Activated CD4-positive, CD25-positive, alpha-beta regulatory T cell treated with anti-CD3 and anti-CD28 coated beads, Interleukin-2, amount 50 U/mL, for 16 hours (primary cell): ENCODE measurements at regions not wholly inside any gene's neighbourhood (a gene's known extent, or its start where the extent isn't known, plus 50 kb on each side); places are given as distances from the start of the nearest gene placed in this dataset.
"Not testable (repeated sequence)": the region's sequence is repeated elsewhere in the genome, so short reads cannot be mapped to it uniquely, and the experiment has no call there.

Experiments
- DNase-seq: peaks from one replicate; pipeline ENCODE4 v3.0.0-alpha.2; 2020; ENCODE audit warnings: low read depth, low spot score

DNA sequence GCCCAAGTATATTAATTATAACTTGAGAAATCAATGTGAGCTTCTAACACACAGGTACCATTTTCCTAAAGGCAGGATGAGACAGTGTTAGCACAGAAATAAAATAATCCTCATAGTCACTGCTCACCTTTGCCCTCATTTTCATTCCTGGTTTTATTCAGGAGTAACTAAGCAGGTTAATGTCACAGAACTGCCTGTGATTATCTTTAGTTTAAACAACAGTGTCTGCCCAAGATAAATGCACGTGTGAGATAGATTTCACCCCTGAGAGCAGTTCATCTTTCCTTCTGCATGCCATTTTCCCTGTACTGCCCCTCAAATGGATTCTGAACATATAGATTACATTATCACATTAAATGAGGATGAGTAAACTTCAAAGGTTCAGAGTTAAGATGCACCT, 250.7 kb downstream of the RMST start:
- no peak for DNase-seq

DNA sequence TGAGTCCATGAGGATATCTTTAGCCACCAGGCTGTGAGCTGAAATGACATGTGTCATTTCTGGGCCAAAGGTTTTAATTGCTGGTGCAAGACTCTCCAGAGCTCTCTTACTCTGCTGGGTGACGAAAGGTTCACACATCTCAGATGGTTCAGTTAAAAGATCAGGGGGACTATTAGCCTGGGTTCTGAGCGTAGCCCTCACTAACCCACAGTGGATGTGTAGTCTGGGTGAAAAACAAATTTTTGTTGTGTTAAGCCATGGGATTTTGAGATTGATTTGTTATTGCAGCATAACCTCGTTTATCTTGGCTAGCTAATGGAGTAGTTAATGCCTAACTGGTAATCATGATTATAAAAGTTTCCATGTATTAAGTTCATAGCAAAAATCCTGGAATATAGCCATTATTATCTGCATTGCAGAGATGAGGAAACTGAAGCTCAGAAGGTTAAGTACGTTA, 251.5 kb downstream of the RMST start:
- DNase-seq = no peak

DNA sequence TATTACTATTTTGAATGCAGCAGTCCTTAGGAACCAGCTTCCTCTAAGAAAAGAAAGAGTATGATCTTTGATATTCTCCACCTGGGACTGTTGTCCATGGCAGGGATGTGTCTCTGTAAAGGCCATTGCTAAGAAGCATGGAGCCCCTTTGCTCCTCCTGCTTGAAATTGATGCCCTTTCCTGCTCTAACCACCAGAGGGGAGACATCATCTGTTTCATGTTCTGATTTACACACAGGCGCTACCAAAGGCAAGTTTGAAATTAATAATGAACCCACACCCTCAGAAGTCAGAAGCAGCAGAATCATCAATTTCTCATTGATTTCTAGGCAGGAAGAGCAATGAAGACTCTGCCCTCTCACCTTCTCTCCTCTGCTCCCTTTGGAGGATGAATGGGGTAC, 253.8 kb downstream of the RMST start:
- no peak for DNase-seq

DNA sequence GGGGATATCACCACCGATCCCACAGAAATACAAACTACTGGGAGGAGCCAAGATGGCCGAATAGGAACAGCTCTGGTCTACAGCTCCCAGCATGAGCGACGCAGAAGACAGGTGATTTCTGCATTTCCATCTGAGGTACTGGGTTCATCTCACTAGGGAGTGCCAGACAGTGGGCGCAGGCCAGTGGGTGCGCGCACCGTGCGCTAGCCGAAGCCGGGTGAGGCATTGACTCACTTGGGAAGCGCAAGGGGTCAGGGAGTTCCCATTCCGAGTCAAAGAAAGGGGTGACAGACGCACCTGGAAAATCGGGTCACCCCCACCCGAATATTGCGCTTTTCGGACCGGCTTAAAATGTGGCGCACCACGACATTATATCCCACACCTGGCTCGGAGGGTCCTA, 261.2 kb downstream of the RMST start:
- DNase-seq = not testable (repeated sequence)

DNA sequence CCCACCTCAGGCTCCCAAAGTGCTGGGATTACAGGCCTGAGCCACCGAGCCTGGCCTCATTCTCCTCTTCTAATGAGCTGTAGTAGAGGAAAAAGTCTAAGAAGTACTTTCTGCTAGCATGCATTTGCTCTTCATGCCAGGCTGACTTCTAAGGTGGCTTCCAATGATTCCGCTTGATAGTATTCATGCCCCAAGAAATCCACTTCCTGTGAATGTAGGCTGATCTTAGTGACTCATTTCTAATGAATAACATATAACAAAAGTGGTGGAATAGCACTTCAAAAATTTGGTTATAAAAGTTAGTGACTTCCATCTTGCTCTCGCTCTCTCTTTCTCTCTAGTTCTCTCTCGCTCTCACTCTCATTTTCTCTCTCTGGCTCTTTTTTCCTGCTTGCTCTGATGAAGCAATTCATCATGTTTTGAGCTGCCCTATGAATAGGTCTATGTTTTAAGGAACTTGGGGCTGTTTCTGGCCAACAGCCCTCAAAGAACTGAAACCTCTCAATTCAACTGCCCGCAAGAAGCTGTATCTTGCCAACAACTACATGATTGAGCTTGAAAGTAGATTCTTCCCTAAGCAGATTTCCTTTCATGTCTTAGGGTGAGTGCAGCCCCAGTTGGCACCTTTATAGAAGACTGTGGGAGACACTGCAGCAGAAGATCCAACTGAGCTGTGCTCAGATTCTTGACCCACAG, 282.9 kb downstream of the RMST start:
- DNase-seq = no peak

DNA sequence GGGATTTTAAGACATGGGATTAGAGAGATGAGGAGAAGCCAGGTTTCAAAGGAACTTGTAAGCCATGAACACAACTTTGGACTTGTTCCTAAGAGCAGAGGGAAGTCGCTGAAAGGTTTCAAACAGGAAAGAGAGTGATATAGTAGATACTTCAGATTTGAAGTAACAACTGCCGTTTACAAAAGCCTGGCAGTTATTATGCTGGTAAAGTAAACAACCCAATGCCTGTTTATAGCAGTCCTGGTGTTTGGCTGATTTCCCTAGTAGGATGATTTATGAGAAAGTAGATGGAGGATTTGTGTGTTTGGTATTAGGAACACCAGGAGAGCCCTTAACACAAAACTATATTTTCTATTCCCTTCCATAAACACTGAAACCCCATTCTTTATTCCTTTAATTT, 285.7 kb downstream of the RMST start:
- no peak for DNase-seq

DNA sequence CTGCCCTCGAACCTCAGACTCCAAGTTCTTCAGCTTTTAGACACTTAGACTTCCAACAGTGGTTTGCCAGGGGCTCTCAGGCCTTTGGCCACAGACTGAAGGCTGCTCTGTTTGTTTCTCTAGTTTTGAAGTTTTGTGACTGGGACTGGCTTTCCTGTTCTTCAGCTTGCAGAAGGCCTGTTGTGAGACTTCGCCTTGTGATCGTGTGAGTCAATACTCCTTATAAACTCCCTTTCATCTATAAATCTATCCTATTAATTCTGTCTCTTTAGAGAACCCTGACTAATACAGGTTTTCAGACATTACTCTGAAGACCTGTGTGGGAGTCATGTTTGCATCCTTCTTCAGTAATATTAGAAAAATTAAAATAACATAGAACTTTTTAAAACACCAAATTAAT, 289.1 kb downstream of the RMST start:
- no peak for DNase-seq

DNA sequence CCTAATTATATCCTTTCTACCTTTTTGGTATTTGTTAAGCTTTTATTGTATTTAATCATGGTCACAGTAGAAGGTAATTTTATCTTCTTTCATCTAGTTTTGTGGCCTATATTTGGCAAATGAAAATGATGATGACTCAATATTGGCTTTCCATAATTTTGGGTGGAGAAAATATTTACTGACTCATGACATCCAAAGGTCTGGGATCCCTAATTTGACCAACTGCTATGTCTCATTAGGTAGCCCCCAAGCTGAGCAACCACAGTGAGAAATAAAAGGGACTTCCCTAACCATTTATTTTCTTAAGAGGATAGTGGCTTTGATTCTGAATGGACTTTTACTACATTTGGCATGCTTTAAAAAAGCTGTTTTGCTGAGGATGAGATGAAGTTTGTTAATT, 289.5 kb downstream of the RMST start:
- DNase-seq = no peak

DNA sequence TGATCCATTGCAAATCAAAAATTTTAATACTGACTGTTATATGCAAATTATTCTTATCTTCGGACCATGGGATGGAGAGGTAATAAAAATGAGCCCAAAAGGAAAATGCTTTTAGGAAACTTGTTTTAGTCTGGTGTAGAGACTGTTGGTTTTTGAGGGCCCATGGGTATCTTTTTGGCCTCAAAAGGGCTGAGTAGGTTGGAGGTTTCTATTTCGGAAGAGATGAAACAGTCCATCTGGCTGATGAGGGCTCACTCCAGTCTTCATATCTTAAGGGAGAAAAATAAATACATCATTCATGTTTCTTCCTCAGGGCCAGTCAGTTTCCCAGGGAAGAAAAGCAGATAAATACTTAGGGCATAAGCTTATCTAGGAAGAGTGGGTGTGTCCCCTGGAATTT, 290.7 kb downstream of the RMST start:
- DNase-seq = no peak

DNA sequence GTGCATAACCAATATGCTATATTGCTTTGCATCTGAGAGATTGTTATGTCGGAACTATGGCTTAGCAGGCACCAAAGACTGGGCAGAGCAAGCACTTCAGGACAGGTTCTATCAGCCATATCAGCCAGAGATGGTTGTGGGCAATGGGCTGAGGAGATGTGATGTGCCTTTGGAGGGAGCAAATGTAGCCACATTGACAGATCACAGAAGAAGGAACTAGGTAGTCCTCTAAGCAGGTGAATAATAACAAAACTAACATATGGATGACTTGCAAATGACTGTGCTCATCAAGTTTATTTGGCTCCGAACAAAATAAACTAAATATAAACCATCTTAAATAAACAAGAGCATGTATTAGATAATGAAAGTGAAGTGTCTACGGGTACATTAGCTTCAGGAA, 291.7 kb downstream of the RMST start:
- DNase-seq = no peak

DNA sequence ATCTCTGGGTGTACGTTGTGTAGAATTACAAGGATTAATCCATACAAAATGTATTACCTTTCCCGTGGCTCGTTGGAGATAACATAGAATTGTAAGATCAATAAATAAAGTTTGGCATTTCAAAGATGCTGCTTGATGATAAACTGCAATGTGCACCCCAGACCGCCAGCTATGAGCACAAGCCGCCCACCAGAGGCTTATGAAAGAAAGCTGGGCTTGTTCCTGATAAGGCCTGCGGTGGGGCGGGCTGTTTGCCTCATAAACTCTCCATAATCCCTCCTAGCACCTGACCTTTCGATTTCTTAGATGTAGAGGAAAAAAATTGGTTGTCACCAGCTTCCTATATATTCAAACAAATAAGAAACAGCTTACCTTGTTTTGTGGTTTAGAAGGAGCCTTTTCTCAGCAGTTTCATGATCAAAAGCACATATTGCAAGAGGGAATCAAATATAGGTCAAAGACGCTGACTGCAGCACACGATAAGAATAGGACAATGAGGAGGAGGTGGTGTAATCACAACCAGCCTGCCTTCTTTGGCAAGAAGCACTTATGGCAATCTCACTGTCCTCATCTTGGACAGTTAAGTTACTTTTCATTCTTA, 293.6 kb downstream of the RMST start:
- DNase-seq = no peak

DNA sequence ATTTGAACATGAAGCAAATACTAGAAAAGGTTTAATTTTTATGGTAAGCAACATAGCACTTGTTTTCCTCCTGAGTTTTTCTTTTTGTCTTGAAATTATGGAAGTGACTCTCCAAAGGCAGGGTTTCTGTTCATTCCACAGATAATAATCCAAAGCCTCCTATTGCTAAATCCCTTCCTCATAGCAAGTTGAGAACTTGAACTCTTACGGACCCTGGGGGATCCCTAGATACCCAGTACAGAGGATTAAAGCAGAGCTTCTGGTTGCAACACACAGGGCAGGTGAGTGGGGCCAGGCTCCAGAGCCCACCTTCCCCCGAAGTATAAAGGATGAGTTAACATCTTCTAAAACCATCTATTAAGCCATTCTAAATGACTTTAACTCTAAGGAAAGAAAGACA, 294.1 kb downstream of the RMST start:
- no peak for DNase-seq

DNA sequence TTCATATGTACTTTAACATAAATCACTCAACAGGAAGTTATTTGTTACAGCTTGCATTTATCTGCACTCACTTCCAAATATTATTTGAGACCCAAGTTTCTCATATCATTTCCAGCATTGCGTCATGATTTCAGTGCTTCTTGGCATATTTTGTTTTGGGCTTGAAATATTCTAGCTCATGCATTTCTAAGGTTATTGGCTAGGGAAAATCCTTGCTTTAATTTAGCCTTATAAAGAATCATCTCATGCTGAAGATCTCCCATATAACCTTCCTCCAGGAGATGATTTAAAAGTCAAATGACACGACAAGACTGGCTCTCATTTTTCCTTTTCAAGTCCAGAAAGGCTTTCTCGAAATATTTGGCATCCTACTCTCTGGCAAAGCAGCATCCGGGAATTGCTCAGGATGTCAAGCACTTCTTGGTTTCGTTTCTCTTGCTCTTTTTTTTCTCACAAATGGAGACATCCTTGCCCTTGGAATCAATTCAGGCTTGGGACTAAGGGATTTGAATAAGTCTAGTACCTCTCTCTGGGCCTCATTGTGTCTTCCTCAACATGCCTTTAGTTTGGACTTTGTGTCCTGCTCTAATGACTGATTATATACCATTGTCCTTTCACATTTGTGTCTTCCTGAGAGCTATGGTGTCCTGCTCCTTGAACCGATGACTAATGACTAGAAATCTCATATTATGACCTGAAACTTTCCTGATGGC, 295.0 kb downstream of the RMST start:
- DNase-seq = no peak

DNA sequence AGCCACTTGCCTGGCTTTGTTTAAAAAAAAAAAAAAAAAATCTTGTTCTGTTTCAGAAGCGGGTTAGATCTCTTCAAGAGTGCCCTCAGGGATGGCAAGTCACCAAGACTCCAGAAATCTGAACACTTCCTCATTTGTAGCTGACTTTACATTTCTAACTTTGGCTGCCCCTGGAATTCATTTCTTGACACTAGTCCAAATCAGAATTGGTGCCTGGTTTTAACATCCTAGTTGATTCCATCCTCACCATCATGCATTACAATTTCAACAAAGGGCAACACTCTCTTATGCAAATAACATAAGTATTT, 295.5 kb downstream of the RMST start:
- DNase-seq = no peak

DNA sequence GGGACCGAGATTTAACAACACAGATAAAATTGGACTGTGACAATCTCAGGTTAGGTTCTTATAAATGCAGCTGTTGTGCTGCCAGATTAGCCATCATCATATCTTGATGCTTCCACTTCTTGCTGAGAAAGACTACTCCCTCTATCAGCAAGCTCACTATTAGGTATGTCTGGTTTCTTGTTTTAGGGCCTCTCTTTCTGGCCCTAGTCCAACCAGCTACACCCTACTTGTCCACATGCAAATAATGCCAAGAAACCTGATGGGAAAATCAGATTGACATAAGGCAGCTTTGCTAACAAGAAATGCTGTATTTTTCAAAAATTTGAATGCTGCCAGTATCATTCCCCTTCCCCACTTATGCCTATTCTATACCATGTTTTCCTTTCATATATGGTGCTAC, 296.0 kb downstream of the RMST start:
- DNase-seq = no peak

DNA sequence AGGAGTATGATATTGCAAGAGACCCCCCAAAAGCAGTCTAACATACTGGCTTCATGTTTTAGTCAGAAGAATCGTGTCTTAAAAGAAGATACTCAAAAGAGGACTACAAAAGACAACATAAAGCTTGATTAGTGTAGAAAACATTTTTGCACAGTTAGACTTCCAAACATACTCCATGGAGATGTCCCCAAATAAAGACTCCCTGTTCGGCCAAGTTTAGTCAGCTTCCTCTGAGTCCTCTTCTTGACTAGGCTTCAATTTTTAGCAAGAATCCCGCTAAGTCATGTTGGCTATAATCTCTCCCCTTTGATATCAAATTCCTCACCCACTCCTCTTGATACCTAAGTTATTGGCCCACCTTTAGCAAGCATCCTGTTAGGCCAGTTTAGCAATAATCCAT, 298.0 kb downstream of the RMST start:
- DNase-seq = no peak

DNA sequence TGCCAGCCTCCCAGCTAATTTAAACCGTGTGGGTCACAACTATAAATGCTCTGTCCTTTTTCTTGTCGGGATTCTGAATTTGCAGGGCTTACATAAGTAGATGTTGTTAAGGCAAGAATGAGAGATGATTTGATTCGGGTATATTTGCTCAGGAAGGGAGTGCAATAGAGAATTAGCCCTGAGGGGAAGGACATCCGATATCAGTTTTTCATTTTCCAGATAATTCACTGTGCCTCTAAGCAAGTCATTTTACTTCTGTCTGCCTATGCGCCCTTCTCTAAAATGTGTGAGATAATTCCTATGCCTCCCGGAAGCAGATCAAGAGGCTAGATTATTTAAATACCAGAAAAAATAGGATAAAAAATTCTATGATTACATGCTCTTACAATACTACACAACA, 300.5 kb downstream of the RMST start:
- DNase-seq = no peak

DNA sequence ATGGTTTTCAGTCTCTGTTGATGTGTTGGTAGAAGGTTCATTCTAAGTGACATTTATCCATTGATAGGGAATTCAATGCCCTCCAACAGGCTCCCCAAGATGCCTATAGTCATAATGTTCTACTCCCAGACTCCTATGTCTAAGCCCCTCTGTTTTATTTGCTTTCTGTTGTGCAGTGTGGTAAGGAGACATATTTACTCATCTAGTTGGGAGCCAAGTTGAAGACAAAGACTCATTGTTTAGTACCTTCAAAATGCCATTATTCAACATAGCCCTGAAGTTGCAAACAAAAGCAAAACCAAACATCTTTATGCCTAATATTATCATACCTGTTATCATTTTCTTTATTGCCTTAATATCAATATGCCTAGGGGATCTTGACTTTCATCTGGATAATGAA, 302.1 kb downstream of the RMST start:
- DNase-seq = no peak

DNA sequence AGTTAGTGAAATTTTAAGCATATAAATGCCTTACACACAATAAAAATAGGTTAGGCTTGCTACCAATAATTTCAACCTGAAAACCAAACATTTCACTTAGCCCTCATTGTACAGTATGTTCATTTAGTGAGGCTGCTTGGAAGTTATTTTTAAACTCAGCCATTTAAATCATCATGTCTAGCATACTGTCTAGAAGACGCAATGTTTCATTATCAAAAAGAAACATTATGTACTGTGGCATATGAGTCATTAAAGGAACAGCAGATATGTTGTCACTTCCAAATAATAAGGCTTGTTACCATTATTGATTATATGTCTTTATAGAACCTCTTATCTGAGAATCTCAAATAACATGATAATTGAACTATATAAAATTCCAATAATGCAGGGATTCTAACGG, 304.7 kb downstream of the RMST start:
- DNase-seq = no peak

DNA sequence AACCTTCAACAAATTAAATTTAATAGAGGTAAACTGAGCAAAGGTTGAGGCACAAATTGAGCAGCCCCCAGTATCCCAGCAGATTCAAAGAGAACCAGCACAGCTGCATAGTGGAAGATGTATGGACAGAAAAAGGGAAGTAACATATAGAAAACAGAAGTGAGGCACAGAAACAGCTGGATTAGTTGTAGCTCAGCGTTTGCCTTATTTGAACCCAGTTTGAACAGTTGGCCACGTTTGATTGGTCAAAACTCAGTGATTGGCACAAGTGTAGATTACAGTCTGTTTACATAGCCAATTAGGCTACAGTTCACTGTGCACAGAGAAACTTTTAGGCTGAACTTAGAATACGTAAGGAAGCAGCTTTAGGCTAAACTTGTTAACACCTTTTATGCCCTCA, 315.5 kb downstream of the RMST start:
- no peak for DNase-seq

DNA sequence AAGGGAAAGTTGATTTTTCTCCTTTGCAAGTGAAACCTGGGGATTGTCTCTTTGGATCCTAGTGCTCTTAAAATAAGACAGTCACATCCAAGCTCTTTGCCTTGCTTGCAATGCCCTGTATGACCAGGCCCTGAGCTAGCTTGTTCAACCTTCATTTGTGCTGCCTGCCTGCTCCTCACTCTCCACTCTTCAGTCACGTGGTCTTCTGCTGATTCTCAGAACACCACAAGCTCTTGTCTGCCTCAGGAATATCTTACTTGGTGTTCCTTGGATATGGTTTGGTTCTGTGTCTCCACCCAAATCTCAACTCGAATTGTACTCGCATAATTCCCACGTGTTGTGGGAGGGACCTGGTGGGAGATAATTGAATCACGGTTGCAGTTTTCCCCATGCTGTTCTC, 318.7 kb downstream of the RMST start:
- DNase-seq = no peak

DNA sequence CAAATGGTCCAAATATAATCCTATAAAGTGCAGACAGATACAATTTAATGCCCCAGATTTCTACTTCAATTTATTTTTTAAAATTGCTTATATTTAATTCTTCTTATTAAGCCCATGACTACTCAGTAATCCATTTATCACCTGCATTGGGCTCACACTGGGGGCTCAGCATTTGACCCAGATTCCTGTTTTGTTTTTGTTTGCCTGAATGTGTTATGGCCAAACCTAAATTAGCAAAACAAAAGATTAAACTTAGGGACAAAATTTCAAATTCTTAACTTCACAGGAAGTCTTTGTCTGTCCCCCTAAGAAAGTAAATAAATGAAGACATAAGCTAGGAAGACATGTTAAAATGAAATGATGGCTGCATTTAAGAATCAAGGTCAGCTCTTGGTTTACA, 322.3 kb downstream of the RMST start:
- no peak for DNase-seq

DNA sequence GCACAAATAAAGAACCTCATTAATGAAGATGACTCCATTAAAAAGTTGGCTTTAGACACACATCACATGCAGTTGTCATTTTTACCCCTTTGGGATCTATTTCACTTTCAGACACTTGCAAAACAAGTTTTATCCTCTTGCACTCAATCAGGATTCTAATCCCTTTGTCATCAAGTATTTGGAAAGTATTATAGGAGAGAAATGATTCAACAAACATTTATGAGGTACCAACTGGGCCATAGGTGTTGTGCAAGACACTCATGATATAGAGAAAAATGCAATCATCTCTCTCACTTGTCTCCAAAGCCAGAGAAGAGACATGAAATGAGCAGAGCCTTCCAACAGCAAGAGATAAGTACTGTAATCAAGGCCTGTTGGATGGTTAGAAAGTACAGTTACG, 327.7 kb downstream of the RMST start:
- no peak for DNase-seq
